ENCODE measurements at regions not wholly inside any gene's neighbourhood (a gene's known extent, or its start where the extent isn't known, plus 50 kb on each side); places are given as distances from the start of the nearest gene placed in this dataset.

DNA sequence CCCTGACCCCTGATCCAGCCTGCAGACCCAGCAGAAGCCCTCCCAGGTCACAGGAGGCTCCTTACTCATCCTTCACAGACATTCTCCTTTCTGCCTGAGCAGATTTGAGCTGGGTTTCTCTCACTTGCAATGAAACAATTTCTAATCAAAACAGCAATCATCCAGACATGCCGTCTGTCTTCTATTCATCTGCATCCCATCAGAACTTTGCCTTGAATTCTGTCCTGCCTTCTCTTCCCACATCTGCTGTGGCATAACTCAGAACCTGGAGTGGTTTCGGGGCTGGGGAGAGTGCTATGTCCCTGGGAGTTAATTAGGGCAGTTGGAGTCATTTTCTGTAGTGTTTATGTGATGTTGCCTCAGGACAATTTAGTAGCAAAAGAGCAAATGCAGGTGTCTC lies 278.6 kb downstream of the CBLN1 start:
- TF ChIP-seq CTCF (IDR thresholded peaks at IDR 0.05) (no peak), POLR2A (IDR thresholded peaks at IDR 0.05) (no peak)

Data from esophagus squamous epithelium (tissue), 4 donors.